Osteocyte (in vitro differentiated cells): ENCODE measurements at regions not wholly inside any gene's neighbourhood (a gene's known extent, or its start where the extent isn't known, plus 50 kb on each side); places are given as distances from the start of the nearest gene placed in this dataset.

ENCODE experiments used
- DNase-seq: peaks from one replicate; pipeline ENCODE4 v3.0.0; 2021; ENCODE audit warnings: mixed read lengths; ENCODE audit not compliant: unreplicated experiment; ENCODE audit errors: extremely low spot score
- H3K27ac Mint-ChIP-seq: one replicate; pipeline ENCODE4 v1.8.0; 2021; ENCODE audit warnings: mild to moderate bottlenecking, mixed read lengths; ENCODE audit not compliant: unreplicated experiment
- H3K27me3 Mint-ChIP-seq: one replicate; pipeline ENCODE4 v1.8.0; 2021; ENCODE audit warnings: mixed read lengths; ENCODE audit not compliant: unreplicated experiment
- H3K36me3 Mint-ChIP-seq: one replicate; pipeline ENCODE4 v1.8.0; 2021; ENCODE audit warnings: mixed read lengths; ENCODE audit not compliant: unreplicated experiment
- H3K4me1 Mint-ChIP-seq: one replicate; pipeline ENCODE4 v1.8.0; 2021; ENCODE audit warnings: mixed read lengths; ENCODE audit not compliant: unreplicated experiment
- H3K4me3 Mint-ChIP-seq: one replicate; pipeline ENCODE4 v1.8.0; 2021; ENCODE audit warnings: mild to moderate bottlenecking, moderate library complexity, mixed read lengths; ENCODE audit not compliant: unreplicated experiment
- H3K9me3 Mint-ChIP-seq: one replicate; pipeline ENCODE4 v1.8.0; 2021; ENCODE audit warnings: mixed read lengths; ENCODE audit not compliant: unreplicated experiment
- TF ChIP-seq, protein P1 (sequence below): fragments of 200-600 bp; sonication (generic); IDR thresholded peaks from 2 replicates; pipeline ENCODE4 v1.5.0; 2021; ENCODE audit warnings: antibody characterized with exemption, mild to moderate bottlenecking, moderate library complexity

DNA sequence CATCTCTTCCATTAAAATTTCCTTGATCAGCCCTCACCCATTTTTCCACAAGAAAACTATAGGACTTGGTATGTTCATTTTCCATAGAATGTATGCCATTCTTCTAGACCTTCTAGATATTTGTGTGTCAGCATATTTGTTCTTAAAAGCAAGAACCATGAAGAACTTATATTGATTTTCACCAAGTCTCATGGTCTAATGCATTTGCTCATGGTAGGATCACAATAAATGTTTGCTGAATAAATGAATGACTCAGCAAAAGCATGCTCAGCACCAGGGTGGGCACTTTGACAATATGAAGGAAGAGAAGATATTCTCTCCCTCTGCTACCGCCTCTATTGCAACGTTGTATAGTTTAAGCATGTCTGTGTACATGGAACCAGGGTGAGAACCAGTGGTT is 805.5 kb upstream of the SLC35B3 start:
- Mint-ChIP-seq H3K9me3 (no peaks in the 10 kb centered on the region), H3K4me3 (no peak overlapping the region), H3K4me1 (no peaks in the 10 kb centered on the region), H3K27me3 (no peaks in the 10 kb centered on the region), H3K27ac (no peak overlapping the region), H3K36me3 (no peaks in the 10 kb centered on the region)
- DNase-seq, result no peak
- TF ChIP-seq, protein P1, sequence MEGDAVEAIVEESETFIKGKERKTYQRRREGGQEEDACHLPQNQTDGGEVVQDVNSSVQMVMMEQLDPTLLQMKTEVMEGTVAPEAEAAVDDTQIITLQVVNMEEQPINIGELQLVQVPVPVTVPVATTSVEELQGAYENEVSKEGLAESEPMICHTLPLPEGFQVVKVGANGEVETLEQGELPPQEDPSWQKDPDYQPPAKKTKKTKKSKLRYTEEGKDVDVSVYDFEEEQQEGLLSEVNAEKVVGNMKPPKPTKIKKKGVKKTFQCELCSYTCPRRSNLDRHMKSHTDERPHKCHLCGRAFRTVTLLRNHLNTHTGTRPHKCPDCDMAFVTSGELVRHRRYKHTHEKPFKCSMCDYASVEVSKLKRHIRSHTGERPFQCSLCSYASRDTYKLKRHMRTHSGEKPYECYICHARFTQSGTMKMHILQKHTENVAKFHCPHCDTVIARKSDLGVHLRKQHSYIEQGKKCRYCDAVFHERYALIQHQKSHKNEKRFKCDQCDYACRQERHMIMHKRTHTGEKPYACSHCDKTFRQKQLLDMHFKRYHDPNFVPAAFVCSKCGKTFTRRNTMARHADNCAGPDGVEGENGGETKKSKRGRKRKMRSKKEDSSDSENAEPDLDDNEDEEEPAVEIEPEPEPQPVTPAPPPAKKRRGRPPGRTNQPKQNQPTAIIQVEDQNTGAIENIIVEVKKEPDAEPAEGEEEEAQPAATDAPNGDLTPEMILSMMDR, result no peak

DNA sequence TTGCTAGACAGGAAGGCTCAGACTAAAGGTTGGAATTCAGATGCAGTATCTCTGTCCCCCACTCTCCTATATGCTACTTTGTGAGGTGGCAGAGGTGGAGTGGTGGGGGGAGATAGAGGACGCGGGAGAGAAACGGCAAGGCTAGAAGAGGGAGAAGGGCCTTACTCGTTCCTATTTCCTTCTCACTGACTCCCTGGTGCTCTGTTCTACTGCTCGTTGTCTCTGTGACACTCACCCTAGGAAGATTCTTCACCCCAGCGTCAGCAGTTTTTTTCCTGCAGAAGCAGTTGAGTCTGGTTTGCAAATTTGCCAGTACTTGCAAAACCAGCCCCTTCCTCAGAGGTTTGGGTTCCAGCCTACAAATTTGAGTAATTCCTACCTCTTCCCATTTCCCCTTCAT is 801.1 kb upstream of the SLC35B3 start:
- DNase-seq, result no peak
- Mint-ChIP-seq H3K36me3 (no peaks in the 10 kb centered on the region), H3K27ac (no peak overlapping the region), H3K9me3 (peaks cover 6% of the 10 kb centered on the region), H3K4me3 (no peak overlapping the region), H3K27me3 (no peaks in the 10 kb centered on the region), H3K4me1 (no peaks in the 10 kb centered on the region)
- TF ChIP-seq, protein P1, result no peak

DNA sequence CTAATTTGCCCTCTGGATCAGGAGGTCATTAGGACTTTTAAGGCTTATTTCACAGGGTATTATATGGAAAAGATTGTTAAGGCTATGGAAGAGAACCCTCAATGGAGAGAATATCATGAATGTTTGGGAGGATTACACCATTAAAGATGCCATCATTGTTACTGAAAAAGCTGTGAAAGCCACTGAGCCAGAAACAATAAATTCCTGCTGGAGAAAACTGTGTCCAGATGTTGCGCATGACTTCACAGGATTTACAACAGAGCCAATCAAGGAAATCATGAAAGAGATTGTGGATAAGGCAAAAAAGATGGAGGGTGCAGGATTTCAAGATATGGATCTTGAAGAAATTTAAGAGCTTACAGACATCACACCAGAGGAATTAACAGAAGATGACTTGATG is 798.3 kb upstream of the SLC35B3 start:
- no peak overlapping the region for H3K4me3 Mint-ChIP-seq
- no peaks in the 10 kb centered on the region for H3K36me3 Mint-ChIP-seq
- peaks cover 6% of the 10 kb centered on the region for H3K9me3 Mint-ChIP-seq
- no peaks in the 10 kb centered on the region for H3K4me1 Mint-ChIP-seq
- H3K27ac Mint-ChIP-seq, result no peak overlapping the region
- H3K27me3 Mint-ChIP-seq, result no peaks in the 10 kb centered on the region
- DNase-seq, result no peak
- TF ChIP-seq, protein P1, result no peak

DNA sequence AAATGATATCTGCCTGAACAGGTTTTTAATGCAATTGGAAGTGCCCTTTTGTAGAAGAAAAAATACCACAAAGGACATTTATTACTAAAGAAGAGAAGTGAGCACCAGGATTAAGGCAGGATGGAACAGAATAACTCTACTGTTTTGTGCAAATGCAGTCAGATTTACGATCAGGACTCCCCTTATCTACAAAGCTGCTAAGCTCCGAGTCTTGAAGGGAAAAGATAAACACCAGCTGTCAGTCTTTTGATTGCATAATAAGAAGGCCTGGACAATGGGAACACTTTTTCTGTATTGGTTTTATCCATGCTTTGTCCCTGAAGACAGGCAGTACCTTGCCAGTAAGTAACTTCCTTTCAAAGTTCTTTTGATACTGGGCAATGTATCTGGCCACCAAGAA is 797.9 kb upstream of the SLC35B3 start:
- H3K27me3 Mint-ChIP-seq, result no peaks in the 10 kb centered on the region
- no peaks in the 10 kb centered on the region for H3K36me3 Mint-ChIP-seq
- peaks cover 6% of the 10 kb centered on the region for H3K9me3 Mint-ChIP-seq
- DNase-seq, result no peak
- H3K27ac Mint-ChIP-seq, result no peak overlapping the region
- TF ChIP-seq, protein P1, result no peak
- H3K4me1 Mint-ChIP-seq, result no peaks in the 10 kb centered on the region
- no peak overlapping the region for H3K4me3 Mint-ChIP-seq

DNA sequence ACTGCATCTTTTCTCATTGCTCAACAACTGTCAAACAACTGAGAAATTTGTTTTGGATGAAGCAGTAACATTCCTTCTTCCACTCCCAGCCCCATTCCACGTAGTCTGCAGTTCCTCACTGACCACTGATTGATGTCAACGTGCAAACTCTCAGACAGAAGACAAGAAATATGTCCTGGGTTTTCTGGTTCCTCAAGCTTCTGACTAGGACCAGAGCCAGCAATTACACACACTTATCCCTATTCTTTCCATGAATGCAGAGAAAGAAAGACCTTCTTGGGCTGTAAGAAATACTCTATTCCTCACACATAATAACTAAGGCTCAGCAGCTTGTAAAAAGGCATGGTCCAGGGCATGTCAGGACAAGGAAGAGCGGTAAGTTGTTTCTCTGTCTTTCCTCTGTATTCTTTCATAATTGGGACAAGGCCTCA is 790.1 kb upstream of the SLC35B3 start:
- no peaks in the 10 kb centered on the region for H3K36me3 Mint-ChIP-seq
- no peaks in the 10 kb centered on the region for H3K27me3 Mint-ChIP-seq
- DNase-seq, result no peak
- no peak overlapping the region for H3K27ac Mint-ChIP-seq
- TF ChIP-seq, protein P1, result no peak
- no peaks in the 10 kb centered on the region for H3K9me3 Mint-ChIP-seq
- no peak overlapping the region for H3K4me3 Mint-ChIP-seq
- H3K4me1 Mint-ChIP-seq, result no peaks in the 10 kb centered on the region
